K562 (cell line): ENCODE measurements at regions not wholly inside any gene's neighbourhood (a gene's known extent, or its start where the extent isn't known, plus 50 kb on each side); places are given as distances from the start of the nearest gene placed in this dataset.

Experiments
- CHD1 ChIP-seq: fragments of 200-600 bp; sonication (generic); IDR thresholded peaks from one replicate; pipeline ENCODE4 v1.6.1; 2012; ENCODE audit warnings: mild to moderate bottlenecking, moderate library complexity, low read length, inconsistent platforms
- ETS2 ChIP-seq: IDR thresholded peaks from 2 replicates; pipeline ENCODE4 v1.6.1; 2016; ENCODE audit warnings: borderline replicate concordance, missing genetic modification characterization, mild to moderate bottlenecking, moderate library complexity, missing compliant biosample characterization; ENCODE audit not compliant: poor library complexity, severe bottlenecking
- FOXP1 ChIP-seq: sonication (generic); formaldehyde crosslinking; IDR thresholded peaks from 2 replicates; pipeline ENCODE4 v1.8.0; 2022; ENCODE audit warnings: mild to moderate bottlenecking, missing genetic modification reagents
- MTF1 ChIP-seq: fragments of 250-450 bp; sonication (Bioruptor Pico); IDR thresholded peaks from 2 replicates; pipeline ENCODE4 v1.9.0; 2021; ENCODE audit warnings: moderate library complexity, mild to moderate bottlenecking, inconsistent platforms, borderline replicate concordance
- SLC30A9 ChIP-seq: fragments of 250-450 bp; sonication (Bioruptor Pico); IDR thresholded peaks from 2 replicates; pipeline ENCODE4 v1.8.0; 2022; ENCODE audit warnings: mild to moderate bottlenecking, moderate library complexity
- TARDBP ChIP-seq: fragments of 450-650 bp; IDR thresholded peaks from 2 replicates; pipeline ENCODE4 v1.6.1; 2016
- TCFL5 ChIP-seq: fragments of 250-450 bp; sonication (Bioruptor Pico); conservative IDR thresholded peaks from 2 replicates; pipeline ENCODE4 v1.6.1; 2021; ENCODE audit warnings: mild to moderate bottlenecking, moderate library complexity, matching md5 sums
- TF ChIP-seq, protein P1 (sequence below), 3 experiments: IDR thresholded peaks in 2 of 3; conservative IDR thresholded peaks in 1 of 3; 2 replicates each; pipeline ENCODE4 v1.5.1; 2011 to 2012; ENCODE audit warnings: low read length in 3 of 3, mild to moderate bottlenecking in 3 of 3, control low read depth in 2 of 3, improper control_type of control experiment in 1 of 3, inconsistent platforms in 1 of 3, low read depth in 1 of 3, mixed read lengths in 1 of 3, moderate library complexity in 1 of 3; ENCODE audit not compliant: insufficient read depth in 2 of 3

DNA sequence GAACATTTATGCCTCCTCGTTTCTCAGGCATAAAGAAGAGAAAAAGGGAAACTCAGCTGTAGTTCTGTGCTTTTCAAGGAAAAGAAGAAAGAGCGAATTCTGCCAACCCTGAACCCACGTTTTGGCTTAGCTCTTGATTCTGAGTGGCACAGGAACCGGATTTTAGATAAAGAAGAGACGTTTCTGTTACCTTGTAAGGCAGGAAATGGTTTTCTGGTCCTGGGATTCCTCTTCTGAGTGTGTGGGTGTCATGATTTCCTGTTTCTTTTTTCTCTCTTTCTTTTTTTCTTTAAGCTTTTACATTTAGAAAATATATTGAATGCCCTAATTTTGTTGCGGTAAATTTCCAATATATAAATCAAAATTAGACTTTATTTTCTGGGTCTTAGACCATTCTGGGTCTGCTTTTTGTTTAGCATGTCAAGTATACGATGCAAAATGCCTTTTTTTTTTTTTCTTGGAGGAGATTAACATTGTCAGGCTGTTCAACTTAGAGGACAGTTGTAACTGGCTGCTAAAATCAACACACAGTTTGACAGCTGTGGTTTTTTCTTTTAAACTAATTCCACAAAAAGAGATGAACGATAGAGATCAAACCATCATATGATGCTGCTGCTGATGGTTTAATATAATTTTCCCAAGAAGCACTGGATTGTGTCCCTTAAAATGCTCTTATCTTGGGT lies 190.8 kb downstream of the GATA3 start:
- no peak for TF ChIP-seq TARDBP
- TF ChIP-seq SLC30A9 (CRISPR knock-in tag), result no peak
- TF ChIP-seq ETS2 (tag), result no peak
- TF ChIP-seq TCFL5 (CRISPR knock-in tag), result no peak
- no peak for TF ChIP-seq MTF1 (CRISPR knock-in tag)
- TF ChIP-seq FOXP1, result no peak
- TF ChIP-seq, protein P1, sequence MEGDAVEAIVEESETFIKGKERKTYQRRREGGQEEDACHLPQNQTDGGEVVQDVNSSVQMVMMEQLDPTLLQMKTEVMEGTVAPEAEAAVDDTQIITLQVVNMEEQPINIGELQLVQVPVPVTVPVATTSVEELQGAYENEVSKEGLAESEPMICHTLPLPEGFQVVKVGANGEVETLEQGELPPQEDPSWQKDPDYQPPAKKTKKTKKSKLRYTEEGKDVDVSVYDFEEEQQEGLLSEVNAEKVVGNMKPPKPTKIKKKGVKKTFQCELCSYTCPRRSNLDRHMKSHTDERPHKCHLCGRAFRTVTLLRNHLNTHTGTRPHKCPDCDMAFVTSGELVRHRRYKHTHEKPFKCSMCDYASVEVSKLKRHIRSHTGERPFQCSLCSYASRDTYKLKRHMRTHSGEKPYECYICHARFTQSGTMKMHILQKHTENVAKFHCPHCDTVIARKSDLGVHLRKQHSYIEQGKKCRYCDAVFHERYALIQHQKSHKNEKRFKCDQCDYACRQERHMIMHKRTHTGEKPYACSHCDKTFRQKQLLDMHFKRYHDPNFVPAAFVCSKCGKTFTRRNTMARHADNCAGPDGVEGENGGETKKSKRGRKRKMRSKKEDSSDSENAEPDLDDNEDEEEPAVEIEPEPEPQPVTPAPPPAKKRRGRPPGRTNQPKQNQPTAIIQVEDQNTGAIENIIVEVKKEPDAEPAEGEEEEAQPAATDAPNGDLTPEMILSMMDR (IDR thresholded peaks at IDR 0.05 in 2 of 3, conservative IDR thresholded peaks at IDR 0.05 in 1 of 3; ENCODE audit: insufficient read depth in 2 of 3, low read depth in 1 of 3, low read length in 3 of 3), result no peak
- no peak for TF ChIP-seq CHD1
